B cell (primary cell): ENCODE measurements at regions not wholly inside any gene's neighbourhood (a gene's known extent, or its start where the extent isn't known, plus 50 kb on each side); places are given as distances from the start of the nearest gene placed in this dataset.
"Not testable (repeated sequence)": the region's sequence is repeated elsewhere in the genome, so short reads cannot be mapped to it uniquely, and the experiment has no call there.

Experiments used
- ATAC-seq: fragments of 200-7000 bp; cut with Tn5 transposase; one replicate; pipeline ENCODE4 v1.10.0; 2021; ENCODE audit warnings: low read depth, mild to moderate bottlenecking, moderate number of reproducible peaks, moderate library complexity
- CTCF ChIA-PET: fragments of 350-600 bp; sonication (Branson Sonifier 250); formaldehyde crosslinking; loops from one replicate; lab custom pipeline; 2021; ENCODE audit warnings: antibody characterized with exemption, inconsistent platforms; lab: Charles Lee
- POLR2A ChIA-PET: fragments of 350-600 bp; sonication (Branson Sonifier 250); formaldehyde crosslinking; loops from one replicate; lab custom pipeline; 2021; ENCODE audit warnings: antibody characterized with exemption; lab: Charles Lee
- DNase-seq: peaks from one replicate; pipeline ENCODE4 v3.0.0; 2013
- H2AFZ ChIP-seq: 2 replicates; pipeline ENCODE4 v1.6.1; 2012; ENCODE audit warnings: mild to moderate bottlenecking, low read depth, low read length; ENCODE audit not compliant: insufficient read depth, poor library complexity, severe bottlenecking
- H3K27ac ChIP-seq, 2 donors: 1 replicate in 1 of 2; 2 replicates in 1 of 2; pipeline ENCODE4 v1.5.1; 2012 to 2013; ENCODE audit warnings: low read length in 2 of 2, mild to moderate bottlenecking in 2 of 2, moderate library complexity in 1 of 2
- H3K27me3 ChIP-seq, 4 experiments: fragments of 200-600 bp in 1 of 4; sonication (generic) in 1 of 4; replicated peaks in 1 of 4; 1 replicate in 2 of 4; 2 replicates in 2 of 4; pipeline versions ENCODE4 v1.6.1 to v1.7.0; 2013 to 2016; ENCODE audit warnings: low read length in 3 of 4, mild to moderate bottlenecking in 2 of 4, mixed read lengths in 1 of 4, moderate library complexity in 1 of 4; ENCODE audit not compliant: insufficient read depth in 4 of 4, control insufficient read depth in 3 of 4; ENCODE audit errors: control extremely low read depth in 1 of 4
- H3K36me3 ChIP-seq, 2 experiments: replicated peaks in 1 of 2; 1 replicate in 1 of 2; 2 replicates in 1 of 2; pipeline versions ENCODE4 v1.6.1 to v1.7.1; 2013; ENCODE audit warnings: low read length in 1 of 2; ENCODE audit not compliant: insufficient read depth in 2 of 2, control insufficient read depth in 1 of 2; ENCODE audit errors: control extremely low read depth in 1 of 2, extremely low read depth in 1 of 2
- H3K4me1 ChIP-seq, 2 donors: fragments of 200-600 bp in 1 of 2; sonication (generic) in 1 of 2; 1 replicate in 1 of 2; 2 replicates in 1 of 2; pipeline versions ENCODE4 v1.5.1 to v1.6.1; 2013 to 2017; ENCODE audit warnings: low read length in 2 of 2; ENCODE audit not compliant: control insufficient read depth in 2 of 2, insufficient read depth in 2 of 2
- H3K4me2 ChIP-seq: replicated peaks from 2 replicates; pipeline ENCODE3; 2012; ENCODE audit warnings: mild to moderate bottlenecking, low read depth, low read length; ENCODE audit not compliant: poor library complexity, severe bottlenecking
- H3K4me3 ChIP-seq, 5 experiments: fragments of 200-600 bp in 1 of 5; sonication (generic) in 1 of 5; 1 replicate in 3 of 5; 2 replicates in 2 of 5; pipeline versions ENCODE4 v1.5.1 to v1.7.0; 2011 to 2016; ENCODE audit warnings: low read length in 4 of 5, mild to moderate bottlenecking in 4 of 5, low read depth in 2 of 5, control low read depth in 1 of 5, moderate library complexity in 1 of 5; ENCODE audit not compliant: insufficient read depth in 1 of 5; ENCODE audit errors: control extremely low read depth in 1 of 5, extremely low read depth in 1 of 5
- H3K79me2 ChIP-seq: fragments of 200-600 bp; sonication (generic); one replicate; pipeline ENCODE4 v1.6.0; 2016; ENCODE audit warnings: low read length; ENCODE audit not compliant: control insufficient read depth, insufficient read depth
- H3K9ac ChIP-seq: fragments of 200-600 bp; sonication (generic); 2 replicates; pipeline ENCODE4 v1.6.1; 2017; ENCODE audit warnings: mild to moderate bottlenecking, low read length, moderate library complexity
- H3K9me3 ChIP-seq, 3 donors: one replicate each; pipeline versions ENCODE4 v1.6.1 to v1.7.1; 2013; ENCODE audit warnings: low read length in 2 of 3; ENCODE audit not compliant: control insufficient read depth in 2 of 3, insufficient read depth in 1 of 3; ENCODE audit errors: control extremely low read depth in 1 of 3
- H4K20me1 ChIP-seq: 2 replicates; pipeline ENCODE4 v1.6.0; 2012; ENCODE audit warnings: mild to moderate bottlenecking, low read length; ENCODE audit not compliant: insufficient read depth, control insufficient read depth, poor library complexity, severe bottlenecking
- H3K27ac Mint-ChIP-seq: one replicate; pipeline ENCODE4 v1.8.0; 2021; ENCODE audit warnings: mixed read lengths
- H3K27me3 Mint-ChIP-seq: one replicate; pipeline ENCODE4 v1.8.0; 2021; ENCODE audit warnings: mixed read lengths
- H3K4me1 Mint-ChIP-seq: one replicate; pipeline ENCODE4 v1.8.0; 2021; ENCODE audit warnings: mixed read lengths
- H3K4me3 Mint-ChIP-seq: one replicate; pipeline ENCODE4 v1.8.0; 2021; ENCODE audit warnings: mixed read lengths
- H3K9me3 Mint-ChIP-seq: one replicate; pipeline ENCODE4 v1.8.0; 2022; ENCODE audit warnings: mixed read lengths; ENCODE audit not compliant: insufficient read depth
- WGBS: methylation state at CpG from one replicate; pipeline ENCODE4 v1.1.5; 2013; ENCODE audit warnings: missing lambda C conversion rate; ENCODE audit not compliant: insufficient coverage; 5-methylcytosine and 5-hydroxymethylcytosine counted together
- intact Hi-C: fragments of 100-400 bp; cut with micrococcal nuclease; formaldehyde crosslinking; loops from one replicate; pipeline ENCODE4 v1.10.0; 2022

DNA sequence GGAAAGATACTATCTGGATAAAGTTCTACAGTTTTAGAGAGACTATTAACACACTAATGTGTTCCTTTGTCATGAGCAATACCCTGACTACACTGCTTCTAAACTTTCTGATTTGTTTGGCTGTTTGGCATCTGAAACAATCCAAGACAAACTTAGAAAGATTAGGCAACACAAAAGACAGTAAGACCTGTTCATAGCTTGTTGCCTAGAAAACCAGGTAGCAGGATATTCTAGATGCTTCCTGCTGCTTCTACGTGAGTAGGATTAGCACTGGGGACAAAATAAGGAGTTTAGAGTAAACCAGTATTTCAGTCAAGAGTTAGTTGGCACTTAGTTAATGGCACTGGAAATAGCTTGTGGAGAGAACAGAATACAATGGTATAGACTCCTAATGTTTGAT lies 256.5 kb downstream of the ZNF37A start:
- POLR2A ChIA-PET, H3K79me2 ChIP-seq, H2AFZ ChIP-seq, H3K4me2 ChIP-seq, H3K4me1 Mint-ChIP-seq, ATAC-seq, intact Hi-C loops, H3K9ac ChIP-seq, H3K27me3 ChIP-seq, H3K27ac Mint-ChIP-seq, DNase-seq, H3K27ac ChIP-seq, CTCF ChIA-PET, H4K20me1 ChIP-seq, H3K4me1 ChIP-seq, H3K4me3 ChIP-seq, H3K36me3 ChIP-seq, H3K4me3 Mint-ChIP-seq, H3K9me3 Mint-ChIP-seq, H3K9me3 ChIP-seq: not testable (repeated sequence)
- peaks cover 27% of the 10 kb centered on the region for H3K27me3 Mint-ChIP-seq
- WGBS, result no CpG with 5 or more reads among the region's 1 CpG

- H3K36me3 ChIP-seq, H3K9ac ChIP-seq, H4K20me1 ChIP-seq, H3K27ac Mint-ChIP-seq, H3K27ac ChIP-seq, H3K4me1 Mint-ChIP-seq, H3K27me3 Mint-ChIP-seq, H3K4me1 ChIP-seq, H3K27me3 ChIP-seq, H3K4me3 ChIP-seq, CTCF ChIA-PET, H3K79me2 ChIP-seq, intact Hi-C loops, H3K4me2 ChIP-seq, H3K9me3 Mint-ChIP-seq, H3K9me3 ChIP-seq, H3K4me3 Mint-ChIP-seq, ATAC-seq, POLR2A ChIA-PET, H2AFZ ChIP-seq, DNase-seq: not testable (repeated sequence)
- WGBS, result no CpG with 5 or more reads among the region's 3 CpGs
Observed at GRCh38 chr10:38354410-38354809, 260.3 kb downstream of the ZNF37A start.

DNA sequence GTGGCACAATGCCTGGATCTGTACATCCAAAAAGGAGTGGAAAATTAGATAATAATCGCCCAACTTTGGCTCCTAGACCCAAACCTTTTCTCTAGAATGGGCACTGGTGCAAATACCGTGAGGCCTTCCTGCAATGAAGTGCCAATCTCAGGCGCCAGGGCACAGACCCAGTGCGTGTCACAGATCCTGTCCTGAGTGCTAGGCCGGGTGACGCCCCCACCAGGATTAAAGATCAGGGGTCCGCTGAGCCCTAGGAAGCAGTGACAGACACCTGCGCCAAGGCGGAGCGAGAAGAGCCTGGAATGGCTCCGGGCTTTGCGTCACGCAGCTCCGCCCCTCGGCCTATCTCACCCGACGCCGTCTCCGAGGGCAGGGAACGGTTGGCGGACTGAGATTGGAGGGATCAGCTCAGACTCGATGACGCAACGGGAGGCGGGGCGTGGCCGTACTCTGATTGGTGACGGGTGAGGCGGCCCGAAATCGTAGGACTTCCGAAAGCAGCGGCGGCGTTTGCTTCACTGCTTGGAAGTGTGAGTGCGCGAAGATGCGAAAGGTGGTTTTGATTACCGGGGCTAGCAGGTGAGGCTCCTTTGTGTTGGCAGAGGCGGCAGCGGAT lies 261.9 kb downstream of the ZNF37A start:
- H3K27me3 Mint-ChIP-seq, H3K9me3 Mint-ChIP-seq, POLR2A ChIA-PET, H3K36me3 ChIP-seq, CTCF ChIA-PET, H4K20me1 ChIP-seq, H3K4me2 ChIP-seq, H3K4me1 Mint-ChIP-seq, H3K4me1 ChIP-seq, H3K79me2 ChIP-seq, H3K9me3 ChIP-seq, H3K27me3 ChIP-seq: not testable (repeated sequence)
- Histone ChIP-seq H3K4me3 (peak overlapping the region in 4 of 5 experiments; percentile 38 to 70 (median 55)), H3K27ac (peak overlapping the region; percentile 84 to 87), H3K9ac (peak overlapping the region; percentile 70), H2AFZ (peak overlapping the region; percentile 70)
- DNase-seq, result peak; percentile 89
- peak; percentile 99 for ATAC-seq
- H3K4me3 Mint-ChIP-seq, result peak overlapping the region; percentile 94
- intact Hi-C loops, result loop anchor here (2.0 to 5.0 kb wide), 2 partner anchors 47 to 379 kb away; partner anchors contain the start of gene ZNF25
- H3K27ac Mint-ChIP-seq, result peak overlapping the region; percentile 96
- WGBS, result 3% methylated on average over 6 of the region's 41 CpGs

DNA sequence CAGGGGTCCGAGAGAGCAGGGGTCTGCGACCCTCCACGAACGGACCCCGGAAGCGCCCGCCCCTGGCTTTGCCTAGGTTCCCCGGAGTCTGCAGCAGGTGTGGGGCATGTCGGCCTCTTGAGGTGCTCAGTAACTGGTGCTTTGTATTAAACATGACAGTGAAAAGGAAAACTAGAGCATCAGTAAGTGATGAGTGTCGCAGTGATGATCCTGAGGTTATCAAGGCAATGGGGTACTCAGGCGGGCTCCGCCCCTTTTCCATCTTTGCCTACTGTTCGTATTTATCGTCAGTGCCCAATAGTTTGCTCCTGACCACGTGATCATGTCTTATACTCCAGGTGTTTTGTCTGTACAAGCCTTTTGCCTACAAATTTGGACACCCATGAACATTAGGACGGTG lies 262.4 kb downstream of the ZNF37A start:
- intact Hi-C loops, result loop anchor here (2.0 to 5.0 kb wide), 2 partner anchors 46 to 379 kb away; partner anchors contain the start of gene ZNF25
- POLR2A ChIA-PET, H3K9me3 Mint-ChIP-seq, H3K4me1 Mint-ChIP-seq, H3K36me3 ChIP-seq, CTCF ChIA-PET, H3K79me2 ChIP-seq, H2AFZ ChIP-seq, H3K4me2 ChIP-seq, H4K20me1 ChIP-seq, H3K4me1 ChIP-seq, H3K27me3 Mint-ChIP-seq, H3K27me3 ChIP-seq, H3K9me3 ChIP-seq: not testable (repeated sequence)
- no CpG with 5 or more reads among the region's 16 CpGs for WGBS
- Histone ChIP-seq H3K4me3 (peak overlapping the region; percentile 38 to 63 (median 48)), H3K9ac (peak overlapping the region; percentile 70), H3K27ac (peak overlapping the region; percentile 58 to 87)
- peak overlapping the region; percentile 96 for H3K27ac Mint-ChIP-seq
- peak overlapping the region; percentile 94 for H3K4me3 Mint-ChIP-seq
- DNase-seq (peak; percentile 33), ATAC-seq (peak; percentile 39)
